Ascending aorta (tissue), 2 donors: ENCODE measurements at regions not wholly inside any gene's neighbourhood (a gene's known extent, or its start where the extent isn't known, plus 50 kb on each side); places are given as distances from the start of the nearest gene placed in this dataset.

ENCODE experiments used
- DNase-seq, 2 donors: peaks; one replicate each; pipeline ENCODE4 v3.0.0-alpha.2; 2019; ENCODE audit warnings: low spot score in 2 of 2
- H3K27ac ChIP-seq, 2 donors: fragments of 200-600 bp; sonication (generic); one replicate each; pipeline ENCODE4 v1.5.1; 2016 to 2017; ENCODE audit warnings: mild to moderate bottlenecking in 1 of 2
- H3K27me3 ChIP-seq: fragments of 200-600 bp; sonication (generic); one replicate; pipeline ENCODE4 v1.5.1; 2017
- H3K36me3 ChIP-seq, 2 donors: fragments of 200-600 bp; sonication (generic); one replicate each; pipeline ENCODE4 v1.5.1; 2016
- H3K4me1 ChIP-seq, 2 donors: fragments of 200-600 bp; sonication (generic); one replicate each; pipeline ENCODE4 v1.5.1; 2016 to 2017; ENCODE audit warnings: mild to moderate bottlenecking in 1 of 2
- H3K4me3 ChIP-seq, 2 donors: fragments of 200-600 bp; sonication (generic); one replicate each; pipeline ENCODE4 v1.5.1; 2016 to 2017; ENCODE audit warnings: mild to moderate bottlenecking in 1 of 2
- H3K9me3 ChIP-seq, 2 donors: fragments of 200-600 bp; sonication (generic); one replicate each; pipeline ENCODE4 v1.5.1; 2016
- intact Hi-C: fragments of 100-400 bp; cut with DNase I; formaldehyde crosslinking; loops from one replicate; pipeline ENCODE4 v1.15.1; 2023
- TF ChIP-seq, protein P1 (sequence below), 3 experiments: fragments of 200-600 bp in 2 of 3; fragments of 450-650 bp in 1 of 3; sonication (generic) in 2 of 3; IDR thresholded peaks; one replicate each; pipeline ENCODE4 v1.5.1; 2016 to 2019; ENCODE audit warnings: antibody characterized with exemption in 3 of 3, mild to moderate bottlenecking in 1 of 3, moderate library complexity in 1 of 3

DNA sequence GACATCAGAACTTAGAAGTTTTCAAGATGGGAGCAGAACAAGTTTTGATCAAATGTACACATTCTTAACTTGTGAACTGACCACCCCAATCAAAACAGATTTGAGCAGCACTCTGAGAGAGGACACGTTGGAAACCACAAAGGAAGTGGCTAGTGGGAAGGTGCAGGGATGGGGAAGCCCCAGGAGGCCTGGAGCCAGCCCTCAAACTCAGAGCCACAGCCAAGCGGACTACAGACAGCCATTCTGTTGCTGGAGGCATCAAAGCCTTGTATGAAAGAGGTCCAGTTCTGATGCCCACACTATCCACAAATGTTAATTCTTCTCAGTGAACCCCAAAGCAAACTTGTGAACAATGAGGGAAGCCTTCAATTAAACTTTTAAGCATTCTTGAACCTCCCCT is 143.6 kb upstream of the RAB4A start:
- no peaks in the 10 kb centered on the region for H3K9me3 ChIP-seq
- no peaks in the 10 kb centered on the region for H3K27me3 ChIP-seq
- H3K36me3 ChIP-seq = no peaks in the 10 kb centered on the region
- H3K27ac ChIP-seq = no peak overlapping the region
- peaks cover 0 to 2% of the 10 kb centered on the region in 2 donors for H3K4me1 ChIP-seq
- H3K4me3 ChIP-seq = no peak overlapping the region
- intact Hi-C loops = no loop called here
- TF ChIP-seq, protein P1, sequence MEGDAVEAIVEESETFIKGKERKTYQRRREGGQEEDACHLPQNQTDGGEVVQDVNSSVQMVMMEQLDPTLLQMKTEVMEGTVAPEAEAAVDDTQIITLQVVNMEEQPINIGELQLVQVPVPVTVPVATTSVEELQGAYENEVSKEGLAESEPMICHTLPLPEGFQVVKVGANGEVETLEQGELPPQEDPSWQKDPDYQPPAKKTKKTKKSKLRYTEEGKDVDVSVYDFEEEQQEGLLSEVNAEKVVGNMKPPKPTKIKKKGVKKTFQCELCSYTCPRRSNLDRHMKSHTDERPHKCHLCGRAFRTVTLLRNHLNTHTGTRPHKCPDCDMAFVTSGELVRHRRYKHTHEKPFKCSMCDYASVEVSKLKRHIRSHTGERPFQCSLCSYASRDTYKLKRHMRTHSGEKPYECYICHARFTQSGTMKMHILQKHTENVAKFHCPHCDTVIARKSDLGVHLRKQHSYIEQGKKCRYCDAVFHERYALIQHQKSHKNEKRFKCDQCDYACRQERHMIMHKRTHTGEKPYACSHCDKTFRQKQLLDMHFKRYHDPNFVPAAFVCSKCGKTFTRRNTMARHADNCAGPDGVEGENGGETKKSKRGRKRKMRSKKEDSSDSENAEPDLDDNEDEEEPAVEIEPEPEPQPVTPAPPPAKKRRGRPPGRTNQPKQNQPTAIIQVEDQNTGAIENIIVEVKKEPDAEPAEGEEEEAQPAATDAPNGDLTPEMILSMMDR (IDR thresholded peaks at IDR 0.05) = no peak
- DNase-seq = no peak

DNA sequence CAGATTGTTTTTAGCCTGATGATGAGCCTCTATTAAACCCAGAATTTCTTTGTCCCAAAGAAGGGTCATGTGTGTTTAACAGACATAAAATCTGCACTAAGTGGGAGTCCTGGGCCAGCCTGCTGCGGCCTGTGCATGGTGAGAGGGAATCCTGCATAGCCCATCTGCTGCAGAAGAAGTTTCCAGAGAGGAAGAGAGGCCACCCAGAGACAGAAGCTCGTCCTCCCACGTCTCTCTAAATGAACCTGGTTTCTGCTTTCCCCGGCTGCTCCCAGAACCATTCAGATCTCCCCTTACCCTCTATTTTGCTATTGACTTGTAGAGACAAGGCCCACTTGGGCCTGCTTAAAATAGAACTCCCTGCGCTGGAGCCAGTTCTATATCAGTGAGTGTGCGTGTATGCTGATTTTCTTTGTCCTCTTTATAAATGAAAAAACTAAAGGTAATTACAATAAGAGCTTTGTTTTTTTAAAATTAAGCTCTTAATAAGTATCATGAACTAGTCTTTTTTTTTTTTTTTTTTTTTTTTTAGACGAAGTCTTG is 142.8 kb upstream of the RAB4A start:
- Histone ChIP-seq H3K4me3 (no peak overlapping the region), H3K36me3 (no peaks in the 10 kb centered on the region), H3K9me3 (no peaks in the 10 kb centered on the region), H3K27ac (no peak overlapping the region), H3K27me3 (no peaks in the 10 kb centered on the region), H3K4me1 (no peaks in the 10 kb centered on the region)
- TF ChIP-seq, protein P1 (IDR thresholded peaks at IDR 0.05) = no peak
- DNase-seq = no peak
- intact Hi-C loops = no loop called here

GRCh38 chr1:229129301-229130027 is 141.4 kb upstream of the RAB4A start:
- Histone ChIP-seq H3K36me3 (no peaks in the 10 kb centered on the region), H3K4me1 (no peaks in the 10 kb centered on the region), H3K4me3 (no peak overlapping the region), H3K27me3 (no peaks in the 10 kb centered on the region), H3K9me3 (no peaks in the 10 kb centered on the region), H3K27ac (no peak overlapping the region)
- intact Hi-C loops = no loop called here
- no peak for DNase-seq
- TF ChIP-seq, protein P1 (IDR thresholded peaks at IDR 0.05) = no peak

- DNase-seq = no peak
- Histone ChIP-seq H3K27me3 (no peaks in the 10 kb centered on the region), H3K9me3 (no peaks in the 10 kb centered on the region), H3K27ac (no peak overlapping the region), H3K36me3 (no peaks in the 10 kb centered on the region), H3K4me1 (no peaks in the 10 kb centered on the region), H3K4me3 (no peak overlapping the region)
- TF ChIP-seq, protein P1 (IDR thresholded peaks at IDR 0.05) = no peak
- intact Hi-C loops = no loop called here
These were observed 140.8 kb upstream of the RAB4A start for GRCh38 chr1:229130028-229130668.

DNA sequence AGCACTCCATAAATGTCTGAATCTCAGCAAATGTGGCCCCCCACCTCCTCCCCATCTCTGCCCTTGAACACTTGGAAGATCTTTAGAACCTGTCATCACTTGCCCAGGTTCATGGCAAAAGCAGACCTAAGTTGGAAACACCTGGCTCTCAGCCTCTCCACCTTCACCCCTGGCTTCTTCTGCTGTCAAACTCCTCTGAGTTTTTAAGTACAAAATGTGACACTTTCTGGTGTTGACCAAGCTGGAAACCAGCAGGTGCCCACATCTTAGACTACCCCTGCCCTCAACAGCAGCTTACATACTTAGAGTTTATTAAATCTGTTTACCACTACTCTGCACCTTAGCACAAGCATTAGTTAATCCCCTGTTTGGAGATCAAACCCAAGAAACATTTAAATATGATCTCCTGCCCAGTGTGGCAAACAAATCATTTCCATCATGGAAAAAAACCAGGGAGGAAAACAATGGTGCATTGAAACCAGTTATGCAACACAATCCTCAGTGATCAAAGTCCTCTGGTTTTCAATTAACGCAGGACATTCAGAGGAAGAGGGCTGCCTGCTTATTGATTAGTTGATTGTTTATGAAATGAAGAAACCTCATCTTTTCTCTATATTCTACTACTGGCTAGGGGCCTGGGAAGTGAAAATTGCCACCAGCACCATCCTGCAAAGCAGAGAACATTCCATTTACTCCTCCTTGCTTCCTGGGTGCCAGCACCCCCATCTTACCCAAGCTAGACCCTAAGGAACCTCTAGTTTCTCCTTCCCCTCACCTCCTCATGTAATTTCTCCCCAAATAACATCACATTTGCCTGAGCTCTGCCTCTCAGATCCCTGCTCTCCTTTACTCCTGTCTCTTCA is 139.4 kb upstream of the RAB4A start:
- TF ChIP-seq, protein P1 (IDR thresholded peaks at IDR 0.05) = no peak
- H3K27me3 ChIP-seq = no peaks in the 10 kb centered on the region
- H3K27ac ChIP-seq = no peak overlapping the region
- DNase-seq = no peak
- intact Hi-C loops = no loop called here
- H3K4me1 ChIP-seq = no peaks in the 10 kb centered on the region
- H3K4me3 ChIP-seq = no peak overlapping the region
- no peaks in the 10 kb centered on the region for H3K9me3 ChIP-seq
- no peaks in the 10 kb centered on the region for H3K36me3 ChIP-seq
